Ishikawa (cell line): ENCODE measurements at regions not wholly inside any gene's neighbourhood (a gene's known extent, or its start where the extent isn't known, plus 50 kb on each side); places are given as distances from the start of the nearest gene placed in this dataset.

Experiments used
- CEBPB ChIP-seq: IDR thresholded peaks from 2 replicates; pipeline ENCODE4 v1.6.1; 2012
- CREB1 ChIP-seq: IDR thresholded peaks from 2 replicates; pipeline ENCODE4 v1.6.1; 2012; ENCODE audit warnings: low read depth
- EGR1 ChIP-seq: IDR thresholded peaks from 2 replicates; pipeline ENCODE4 v1.6.1; 2012
- EP300 ChIP-seq: IDR thresholded peaks from 2 replicates; pipeline ENCODE4 v1.6.1; 2012; ENCODE audit warnings: borderline replicate concordance
- FOXM1 ChIP-seq: IDR thresholded peaks from 2 replicates; pipeline ENCODE4 v1.6.1; 2012; ENCODE audit warnings: low read depth, borderline replicate concordance
- MAX ChIP-seq: IDR thresholded peaks from 2 replicates; pipeline ENCODE4 v1.6.1; 2012
- NFIC ChIP-seq: IDR thresholded peaks from 2 replicates; pipeline ENCODE4 v1.6.1; 2012
- RAD21 ChIP-seq: IDR thresholded peaks from 2 replicates; pipeline ENCODE4 v1.6.1; 2012; ENCODE audit warnings: low read depth
- REST ChIP-seq: IDR thresholded peaks from 2 replicates; pipeline ENCODE4 v1.6.1; 2012; ENCODE audit warnings: low read depth, mild to moderate bottlenecking
- TAF1 ChIP-seq: IDR thresholded peaks from 2 replicates; pipeline ENCODE4 v1.6.1; 2012; ENCODE audit warnings: low read depth, mild to moderate bottlenecking
- TCF12 ChIP-seq: IDR thresholded peaks from 2 replicates; pipeline ENCODE4 v1.6.1; 2012; ENCODE audit warnings: low read depth
- TEAD4 ChIP-seq: IDR thresholded peaks from 2 replicates; pipeline ENCODE4 v1.6.1; 2012
- USF1 ChIP-seq: IDR thresholded peaks from 2 replicates; pipeline ENCODE4 v1.6.1; 2012
- YY1 ChIP-seq: IDR thresholded peaks from 2 replicates; pipeline ENCODE4 v1.6.1; 2012; ENCODE audit warnings: low read depth
- ZBTB7A ChIP-seq: IDR thresholded peaks from 2 replicates; pipeline ENCODE4 v1.6.1; 2012; ENCODE audit warnings: low read depth

- TF ChIP-seq TAF1: no peak
- no peak for TF ChIP-seq EGR1
- TF ChIP-seq CEBPB: no peak
- TF ChIP-seq MAX: no peak
- TF ChIP-seq TEAD4: no peak
- no peak for TF ChIP-seq ZBTB7A
- no peak for TF ChIP-seq TCF12
- TF ChIP-seq CREB1: no peak
- TF ChIP-seq FOXM1: no peak
- no peak for TF ChIP-seq USF1
- no peak for TF ChIP-seq RAD21
- no peak for TF ChIP-seq YY1
- TF ChIP-seq REST: no peak
- no peak for TF ChIP-seq NFIC
- TF ChIP-seq EP300: no peak
Measured at GRCh38 chr12:104858611-104859543, 99.2 kb downstream of the SLC41A2 start.

- TF ChIP-seq USF1 (no peak), MAX (no peak), EGR1 (no peak), TAF1 (no peak), TCF12 (no peak), FOXM1 (no peak), ZBTB7A (no peak), REST (no peak), NFIC (no peak), CEBPB (no peak)
Measured at GRCh38 chr12:104856531-104856930, 101.6 kb downstream of the SLC41A2 start.

GRCh38 chr12:104855599-104855998, 102.5 kb downstream of the SLC41A2 start:
- TF ChIP-seq NFIC (no peak), EP300 (no peak), RAD21 (no peak), REST (no peak), CEBPB (no peak)

- TF ChIP-seq RAD21 (no peak), TAF1 (no peak), REST (no peak), EP300 (no peak), TEAD4 (no peak), MAX (no peak), FOXM1 (no peak), NFIC (no peak), TCF12 (no peak), USF1 (no peak), EGR1 (no peak), CREB1 (no peak), CEBPB (no peak), ZBTB7A (no peak)
Measured at GRCh38 chr12:104852896-104853295, 105.2 kb downstream of the SLC41A2 start.
